Omental fat pad (tissue), 3 donors: ENCODE measurements at regions not wholly inside any gene's neighbourhood (a gene's known extent, or its start where the extent isn't known, plus 50 kb on each side); places are given as distances from the start of the nearest gene placed in this dataset.

ENCODE experiments used
- ATAC-seq: fragments of 150-250 bp; one replicate; pipeline ENCODE4 v1.9.1; 2016; ENCODE audit warnings: mild to moderate bottlenecking, moderate library complexity; ENCODE audit not compliant: low FRiP score
- DNase-seq: peaks from one replicate; pipeline ENCODE4 v3.0.0-alpha.2; 2019; ENCODE audit warnings: low spot score
- CTCF ChIP-seq, 3 donors: fragments of 450-650 bp; IDR thresholded peaks; one replicate each; pipeline ENCODE4 v1.5.1; 2016 to 2017; ENCODE audit warnings: antibody characterized with exemption in 3 of 3, mild to moderate bottlenecking in 3 of 3, moderate library complexity in 2 of 3

GRCh38 chr17:78305801-78306200 is 54.1 kb downstream of the SOCS3 start:
- TF ChIP-seq CTCF (IDR thresholded peaks at IDR 0.05): no peak
- no peak for ATAC-seq
- no peak for DNase-seq

DNA sequence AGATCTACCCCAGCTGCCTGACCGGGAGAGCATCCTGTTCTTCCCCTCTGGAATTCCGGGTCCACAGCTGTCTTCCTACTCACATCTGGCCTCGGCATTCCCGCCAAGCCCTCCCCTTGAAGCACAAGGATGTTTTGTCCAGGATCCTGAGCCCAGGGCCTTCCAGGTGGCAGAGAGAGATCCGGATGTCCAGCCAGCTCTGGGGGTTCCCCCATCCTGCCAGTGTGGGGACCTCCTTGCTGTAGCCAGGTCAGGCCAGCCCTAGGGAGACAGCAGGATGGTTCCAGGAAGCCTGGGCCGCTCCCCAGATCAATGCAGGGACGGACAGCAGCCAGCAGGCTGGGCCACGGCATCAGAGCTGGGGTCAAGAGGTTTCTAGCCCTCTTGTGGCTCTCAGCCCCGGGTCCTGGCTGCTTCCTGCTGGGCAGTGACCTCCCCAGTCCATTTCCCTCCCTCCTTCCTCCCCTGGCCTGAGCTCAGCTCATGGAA is 55.3 kb downstream of the SOCS3 start:
- no peak for DNase-seq
- no peak for TF ChIP-seq CTCF (IDR thresholded peaks at IDR 0.05)
- no peak for ATAC-seq

DNA sequence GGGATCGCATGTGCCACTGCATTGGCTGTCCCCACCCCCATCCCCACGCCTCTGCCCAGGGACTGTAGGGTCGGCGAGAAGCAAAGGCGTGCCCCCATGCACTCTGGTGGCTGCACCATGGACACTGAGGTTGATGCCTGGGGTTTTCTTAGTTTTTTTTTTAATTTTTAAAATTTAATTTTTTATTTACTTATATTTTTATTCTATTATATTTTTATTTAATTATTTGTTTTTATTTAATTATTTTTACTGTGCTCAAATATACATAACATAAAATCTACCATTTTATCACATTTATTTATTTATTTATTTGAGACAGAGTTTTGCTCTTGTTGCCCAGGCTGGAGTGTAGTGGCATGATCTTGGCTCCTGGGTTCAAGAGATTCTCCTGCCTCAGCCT is 57.4 kb downstream of the SOCS3 start:
- ATAC-seq (no peak), DNase-seq (no peak)
- no peak for TF ChIP-seq CTCF (IDR thresholded peaks at IDR 0.05)

- no peak for DNase-seq
- ATAC-seq: no peak
- no peak for TF ChIP-seq CTCF (IDR thresholded peaks at IDR 0.05)
Observed at GRCh38 chr17:78301821-78302213, 58.1 kb downstream of the SOCS3 start.

GRCh38 chr17:78300962-78301820 is 58.7 kb downstream of the SOCS3 start:
- ATAC-seq: no peak
- TF ChIP-seq CTCF (IDR thresholded peaks at IDR 0.05): no peak

GRCh38 chr17:78299049-78299448 is 60.8 kb downstream of the SOCS3 start:
- no peak for ATAC-seq
- DNase-seq: no peak
- TF ChIP-seq CTCF (IDR thresholded peaks at IDR 0.05): no peak

More at GRCh38 chr17:78300962-78301820, 58.7 kb downstream of the SOCS3 start:
- no peak for DNase-seq

DNA sequence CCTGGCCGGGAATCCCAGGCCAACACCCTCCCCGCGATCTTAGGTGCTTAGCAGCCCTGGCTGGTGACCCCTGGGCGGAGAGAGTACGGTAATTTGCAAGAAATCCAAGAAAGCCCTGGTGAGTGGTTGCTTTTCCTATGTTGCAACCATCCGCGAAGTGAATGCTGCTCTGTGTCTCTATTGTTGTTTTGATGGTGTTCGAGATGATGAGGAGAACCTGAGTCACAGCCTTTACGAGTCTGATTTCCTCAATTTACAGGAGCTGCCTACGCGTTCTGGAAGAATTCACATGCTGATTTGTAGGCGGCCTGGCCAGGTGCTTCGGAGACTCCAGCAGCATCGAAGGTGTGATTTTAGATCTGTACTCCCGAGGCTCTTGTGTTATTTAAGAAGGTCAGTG is 63.3 kb downstream of the TMEM235 start:
- ATAC-seq (no peak), DNase-seq (no peak)
- no peak for TF ChIP-seq CTCF (IDR thresholded peaks at IDR 0.05)
